GM23248 (cell line): ENCODE measurements at regions not wholly inside any gene's neighbourhood (a gene's known extent, or its start where the extent isn't known, plus 50 kb on each side); places are given as distances from the start of the nearest gene placed in this dataset.

ENCODE experiments used
- EZH2 ChIP-seq: fragments of 200-600 bp; sonication (generic); IDR thresholded peaks from 2 replicates; pipeline ENCODE4 v1.6.1; 2018; ENCODE audit warnings: antibody characterized with exemption, mild to moderate bottlenecking; ENCODE audit not compliant: insufficient read depth, poor library complexity, severe bottlenecking
- EZH2phosphoT487 ChIP-seq: fragments of 200-600 bp; sonication (generic); IDR thresholded peaks from 2 replicates; pipeline ENCODE4 v1.6.1; 2018; ENCODE audit warnings: antibody characterized with exemption, moderate library complexity, mild to moderate bottlenecking, low read depth; ENCODE audit not compliant: insufficient read depth

DNA sequence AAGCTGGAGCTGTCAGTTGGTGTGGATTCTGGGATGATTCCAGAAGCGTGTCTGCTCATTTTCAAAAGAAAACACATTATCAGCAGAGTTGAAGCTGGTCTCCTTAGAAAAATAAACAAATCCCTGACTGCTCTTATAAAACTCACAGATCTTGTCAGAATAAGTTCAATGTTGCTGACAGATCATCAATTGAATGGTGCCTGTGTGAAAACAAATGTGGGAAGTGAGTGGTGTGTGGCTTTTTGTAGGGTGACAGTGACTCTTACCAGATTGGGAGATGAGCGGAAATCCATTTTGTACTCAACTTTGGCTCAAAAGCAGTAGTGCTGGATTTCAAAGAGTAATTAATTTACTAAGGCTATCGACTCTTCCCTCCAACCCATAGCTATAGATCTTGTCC is 807.8 kb downstream of the RAPGEF2 start:
- TF ChIP-seq EZH2: no peak
- no peak for TF ChIP-seq EZH2phosphoT487
